Femur (tissue), 1 donor: ENCODE measurements at regions not wholly inside any gene's neighbourhood (a gene's known extent, or its start where the extent isn't known, plus 50 kb on each side); places are given as distances from the start of the nearest gene placed in this dataset.

Source experiments
- DNase-seq: peaks from one replicate; pipeline ENCODE4 v3.0.0-alpha.2; 2017

- DNase-seq: no peak
These were observed 857.4 kb downstream of the OLFM4 start for GRCh38 chr13:53885997-53886396.

GRCh38 chr13:53890696-53891095, 862.1 kb downstream of the OLFM4 start:
- DNase-seq: no peak

GRCh38 chr13:53901593-53901992, 873.0 kb downstream of the OLFM4 start:
- no peak for DNase-seq

GRCh38 chr13:53907891-53908290, 879.3 kb downstream of the OLFM4 start:
- DNase-seq: no peak

- DNase-seq: no peak
These were observed 892.3 kb downstream of the OLFM4 start for GRCh38 chr13:53920916-53921315.

- DNase-seq: no peak
These were observed 892.9 kb downstream of the OLFM4 start for GRCh38 chr13:53921473-53921872.

GRCh38 chr13:53941588-53942190, 913.1 kb downstream of the OLFM4 start:
- DNase-seq: no peak

GRCh38 chr13:53946500-53946899, 917.9 kb downstream of the OLFM4 start:
- no peak for DNase-seq

- no peak for DNase-seq
These were observed 924.6 kb downstream of the OLFM4 start for GRCh38 chr13:53953183-53953582.
